ENCODE measurements at regions not wholly inside any gene's neighbourhood (a gene's known extent, or its start where the extent isn't known, plus 50 kb on each side); places are given as distances from the start of the nearest gene placed in this dataset.

DNA sequence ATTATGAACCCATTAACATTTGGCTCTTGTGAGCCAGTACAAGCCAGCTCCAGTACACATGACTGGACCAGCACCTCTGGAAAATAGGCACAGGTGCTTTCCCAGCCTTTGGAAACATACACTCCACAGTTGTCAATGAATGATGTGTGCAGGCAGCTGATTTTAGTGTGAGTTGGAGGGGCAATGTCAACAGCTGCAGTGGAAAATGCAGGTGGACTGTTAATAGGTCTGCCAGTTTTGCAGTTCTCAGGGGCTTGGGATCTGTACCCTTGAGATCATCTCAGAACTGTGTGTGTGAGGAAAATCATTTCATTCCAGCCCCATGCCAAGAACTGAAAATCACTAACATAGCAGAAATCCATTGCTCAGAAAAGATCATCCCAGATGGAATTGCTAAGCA lies 81.7 kb upstream of the CHRDL1 start:
- DNase-seq (ENCODE audit: low read depth) = no peak
- TF ChIP-seq CTCF (IDR thresholded peaks at IDR 0.05; ENCODE audit: insufficient read depth, low read depth, low read length) = no peak
- H3K4me3 ChIP-seq (ENCODE audit: low read depth, low read length) = no peak overlapping the region

DNA sequence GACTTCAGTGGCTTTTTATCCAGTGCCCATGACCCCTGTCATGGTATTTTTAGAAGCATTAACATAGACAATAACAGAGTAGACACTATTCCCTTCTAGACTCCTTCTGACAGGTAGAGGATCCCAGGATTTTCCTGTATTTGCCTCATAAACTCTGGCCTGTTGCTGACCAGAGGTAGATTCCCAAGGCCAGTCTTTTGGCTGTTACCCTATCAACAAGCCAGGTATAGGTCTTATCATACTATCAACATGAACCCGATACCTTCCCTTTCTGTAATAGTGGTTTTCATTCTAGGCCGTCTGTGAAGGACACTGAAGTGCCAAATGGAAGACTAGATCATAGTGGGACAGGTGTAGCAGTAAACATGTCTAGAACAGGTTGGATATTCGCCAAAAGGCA lies 76.2 kb upstream of the CHRDL1 start:
- DNase-seq (ENCODE audit: low read depth) = no peak
- TF ChIP-seq CTCF (IDR thresholded peaks at IDR 0.05; ENCODE audit: insufficient read depth, low read depth, low read length) = no peak
- no peak overlapping the region for H3K4me3 ChIP-seq (ENCODE audit: low read depth, low read length)

DNA sequence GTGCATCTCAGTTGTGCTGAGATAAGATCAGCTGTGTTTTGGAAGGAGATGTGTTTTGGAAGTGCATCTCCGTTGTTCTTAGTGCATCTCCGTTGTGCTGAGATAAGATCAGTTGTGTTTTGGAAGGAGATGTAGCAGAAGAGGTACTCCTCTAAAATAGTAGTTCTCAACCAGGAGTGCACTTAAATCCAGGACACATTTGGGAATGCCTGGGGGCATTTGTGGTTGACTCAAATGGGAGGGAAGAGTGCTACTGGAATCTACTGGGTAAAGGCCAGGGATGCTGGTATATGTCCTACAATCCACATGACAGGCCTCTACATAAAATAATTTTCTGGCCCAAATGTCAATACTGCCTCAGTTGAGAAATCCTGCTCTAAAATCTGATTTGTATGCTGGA lies 70.8 kb upstream of the CHRDL1 start:
- DNase-seq (ENCODE audit: low read depth) = peak; percentile 53
- no peak for TF ChIP-seq CTCF (IDR thresholded peaks at IDR 0.05; ENCODE audit: insufficient read depth, low read depth, low read length)
- H3K4me3 ChIP-seq (ENCODE audit: low read depth, low read length) = no peak overlapping the region

GRCh38 chrX:110863883-110864282 lies 68.3 kb upstream of the CHRDL1 start:
- no peak for DNase-seq (ENCODE audit: low read depth)
- TF ChIP-seq CTCF (IDR thresholded peaks at IDR 0.05; ENCODE audit: insufficient read depth, low read depth, low read length) = no peak
- H3K4me3 ChIP-seq (ENCODE audit: low read depth, low read length) = no peak overlapping the region

GRCh38 chrX:110858565-110858964 lies 62.9 kb upstream of the CHRDL1 start:
- no peak for TF ChIP-seq CTCF (IDR thresholded peaks at IDR 0.05; ENCODE audit: insufficient read depth, low read depth, low read length)
- DNase-seq (ENCODE audit: low read depth) = no peak
- H3K4me3 ChIP-seq (ENCODE audit: low read depth, low read length) = no peak overlapping the region

DNA sequence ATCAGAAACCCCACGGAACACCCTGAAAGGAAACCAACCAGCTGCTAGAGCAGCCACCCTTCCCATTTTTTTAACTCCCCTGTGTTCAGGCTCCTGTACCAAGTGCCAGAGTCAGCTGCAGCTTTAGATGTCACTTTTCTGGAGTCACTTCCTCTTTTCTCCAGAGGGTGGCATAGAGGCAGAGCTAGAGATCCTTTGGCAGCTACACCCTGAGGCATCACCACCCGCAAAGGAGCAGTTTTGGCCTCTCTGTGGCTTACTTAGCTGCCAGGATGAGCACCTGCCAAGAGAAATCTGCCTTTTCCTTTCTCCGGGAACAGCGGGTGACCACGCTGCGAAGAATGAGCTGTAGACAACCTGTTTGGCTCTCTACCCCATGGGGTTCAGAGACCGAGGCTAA lies 58.0 kb upstream of the CHRDL1 start:
- DNase-seq (ENCODE audit: low read depth) = peak; percentile 3
- no peak overlapping the region for H3K4me3 ChIP-seq (ENCODE audit: low read depth, low read length)
- TF ChIP-seq CTCF (IDR thresholded peaks at IDR 0.05; ENCODE audit: insufficient read depth, low read depth, low read length) = peak; percentile 27

DNA sequence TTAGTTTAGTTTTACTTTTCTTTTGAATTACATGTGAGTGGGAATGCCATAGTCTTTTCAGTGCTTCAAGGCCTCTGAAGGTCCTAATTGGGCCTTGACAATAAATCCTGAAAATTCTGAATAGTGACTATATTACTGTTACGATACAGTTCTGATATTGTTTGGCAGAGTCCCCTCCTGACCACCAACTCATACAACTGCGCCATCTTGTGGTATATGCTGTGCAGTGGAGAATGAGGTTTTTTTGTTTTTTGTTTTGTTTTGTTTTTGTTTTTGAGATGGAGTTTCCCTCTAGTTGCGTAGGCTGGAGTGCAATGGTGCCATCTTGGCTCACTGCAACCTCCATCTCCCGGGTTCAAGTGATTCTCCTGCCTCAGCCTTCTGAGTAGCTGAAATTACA lies 56.6 kb upstream of the CHRDL1 start:
- peak; percentile 16 for DNase-seq (ENCODE audit: low read depth)
- no peak overlapping the region for H3K4me3 ChIP-seq (ENCODE audit: low read depth, low read length)
- TF ChIP-seq CTCF (IDR thresholded peaks at IDR 0.05; ENCODE audit: insufficient read depth, low read depth, low read length) = peak; percentile 55

All from fibroblast of villous mesenchyme (primary cell).